ENCODE measurements at regions not wholly inside any gene's neighbourhood (a gene's known extent, or its start where the extent isn't known, plus 50 kb on each side); places are given as distances from the start of the nearest gene placed in this dataset.
"Not testable (repeated sequence)": the region's sequence is repeated elsewhere in the genome, so short reads cannot be mapped to it uniquely, and the experiment has no call there.

- DNase-seq (ENCODE audit: low read depth, low spot score), result no peak
These were observed 118.9 kb downstream of the GATA3 start for GRCh38 chr10:8173243-8173865.

GRCh38 chr10:8173866-8174243 is 119.4 kb downstream of the GATA3 start:
- DNase-seq (ENCODE audit: low read depth, low spot score), result no peak

GRCh38 chr10:8174762-8175161 is 120.3 kb downstream of the GATA3 start:
- peak; percentile 40 for DNase-seq (ENCODE audit: low read depth, low spot score)

- not testable (repeated sequence) for DNase-seq (ENCODE audit: low read depth, low spot score)
These were observed 123.0 kb downstream of the GATA3 start for GRCh38 chr10:8177526-8177925.

- DNase-seq (ENCODE audit: low read depth, low spot score), result not testable (repeated sequence)
These were observed 125.3 kb downstream of the GATA3 start for GRCh38 chr10:8179773-8180172.

- DNase-seq (ENCODE audit: low read depth, low spot score), result no peak
These were observed 126.0 kb downstream of the GATA3 start for GRCh38 chr10:8180360-8181109.

- DNase-seq (ENCODE audit: low read depth, low spot score), result no peak
These were observed 127.1 kb downstream of the GATA3 start for GRCh38 chr10:8181496-8182157.

GRCh38 chr10:8182806-8183205 is 128.3 kb downstream of the GATA3 start:
- no peak for DNase-seq (ENCODE audit: low read depth, low spot score)

GRCh38 chr10:8183241-8183704 is 128.8 kb downstream of the GATA3 start:
- no peak for DNase-seq (ENCODE audit: low read depth, low spot score)

- no peak for DNase-seq (ENCODE audit: low read depth, low spot score)
These were observed 132.7 kb downstream of the GATA3 start for GRCh38 chr10:8187171-8187666.

- DNase-seq (ENCODE audit: low read depth, low spot score), result no peak
These were observed 135.0 kb downstream of the GATA3 start for GRCh38 chr10:8189458-8189857.

GRCh38 chr10:8192301-8192700 is 137.8 kb downstream of the GATA3 start:
- no peak for DNase-seq (ENCODE audit: low read depth, low spot score)

- DNase-seq (ENCODE audit: low read depth, low spot score), result no peak
These were observed 139.1 kb downstream of the GATA3 start for GRCh38 chr10:8193546-8193945.

GRCh38 chr10:8194050-8194449 is 139.6 kb downstream of the GATA3 start:
- DNase-seq (ENCODE audit: low read depth, low spot score), result no peak

GRCh38 chr10:8206882-8207281 is 152.4 kb downstream of the GATA3 start:
- no peak for DNase-seq (ENCODE audit: low read depth, low spot score)

- no peak for DNase-seq (ENCODE audit: low read depth, low spot score)
These were observed 157.1 kb downstream of the GATA3 start for GRCh38 chr10:8211631-8212030.

- DNase-seq (ENCODE audit: low read depth, low spot score), result no peak
These were observed 159.2 kb downstream of the GATA3 start for GRCh38 chr10:8213735-8214134.

- no peak for DNase-seq (ENCODE audit: low read depth, low spot score)
These were observed 160.1 kb downstream of the GATA3 start for GRCh38 chr10:8214587-8214986.

GRCh38 chr10:8216893-8217292 is 162.4 kb downstream of the GATA3 start:
- no peak for DNase-seq (ENCODE audit: low read depth, low spot score)

- no peak for DNase-seq (ENCODE audit: low read depth, low spot score)
These were observed 167.0 kb downstream of the GATA3 start for GRCh38 chr10:8221451-8221850.

GRCh38 chr10:8224591-8224990 is 170.1 kb downstream of the GATA3 start:
- no peak for DNase-seq (ENCODE audit: low read depth, low spot score)

GRCh38 chr10:8225187-8225586 is 170.7 kb downstream of the GATA3 start:
- DNase-seq (ENCODE audit: low read depth, low spot score), result no peak

- no peak for DNase-seq (ENCODE audit: low read depth, low spot score)
These were observed 172.8 kb downstream of the GATA3 start for GRCh38 chr10:8227246-8227645.

All from iPS DF 19.7 (cell line).